Hematopoietic multipotent progenitor cell treated with erythropoietin and hydrocortisone succinate and interleukin-3 and kit ligand, for 17 days (in vitro differentiated cells): ENCODE measurements at regions not wholly inside any gene's neighbourhood (a gene's known extent, or its start where the extent isn't known, plus 50 kb on each side); places are given as distances from the start of the nearest gene placed in this dataset.

Experiments
- DNase-seq: peaks from one replicate; pipeline ENCODE4 v3.0.0-alpha.2; 2015; ENCODE audit warnings: low spot score

GRCh38 chr6:14664112-14664601 is 546.6 kb downstream of the CD83 start:
- no peak for DNase-seq

- DNase-seq: no peak
These were observed 547.2 kb downstream of the CD83 start for GRCh38 chr6:14664621-14665315.

GRCh38 chr6:14665827-14666724 is 548.5 kb downstream of the CD83 start:
- no peak for DNase-seq

- no peak for DNase-seq
These were observed 553.2 kb downstream of the CD83 start for GRCh38 chr6:14670806-14671205.

- no peak for DNase-seq
These were observed 553.7 kb downstream of the CD83 start for GRCh38 chr6:14671261-14671681.

- DNase-seq: no peak
These were observed 554.4 kb downstream of the CD83 start for GRCh38 chr6:14671937-14672336.

- no peak for DNase-seq
These were observed 555.6 kb downstream of the CD83 start for GRCh38 chr6:14673201-14673600.

- no peak for DNase-seq
These were observed 556.9 kb downstream of the CD83 start for GRCh38 chr6:14674458-14674857.

- no peak for DNase-seq
These were observed 557.5 kb downstream of the CD83 start for GRCh38 chr6:14674867-14675648.

- no peak for DNase-seq
These were observed 558.5 kb downstream of the CD83 start for GRCh38 chr6:14676064-14676463.

GRCh38 chr6:14676977-14677781 is 559.6 kb downstream of the CD83 start:
- DNase-seq: no peak

GRCh38 chr6:14681699-14682487 is 564.0 kb upstream of the JARID2 start:
- DNase-seq: no peak

GRCh38 chr6:14682812-14683211 is 563.1 kb upstream of the JARID2 start:
- DNase-seq: no peak

- DNase-seq: no peak
These were observed 556.2 kb upstream of the JARID2 start for GRCh38 chr6:14689639-14690038.

- DNase-seq: no peak
These were observed 555.5 kb upstream of the JARID2 start for GRCh38 chr6:14690120-14691056.

GRCh38 chr6:14692208-14692607 is 553.7 kb upstream of the JARID2 start:
- DNase-seq: no peak

- DNase-seq: no peak
These were observed 552.3 kb upstream of the JARID2 start for GRCh38 chr6:14693301-14694192.

GRCh38 chr6:14694308-14694707 is 551.6 kb upstream of the JARID2 start:
- no peak for DNase-seq
